Heart left ventricle (tissue), 16 donors: ENCODE measurements at regions not wholly inside any gene's neighbourhood (a gene's known extent, or its start where the extent isn't known, plus 50 kb on each side); places are given as distances from the start of the nearest gene placed in this dataset.

ENCODE experiments used
- ATAC-seq, 4 donors: fragments of 200-7000 bp; cut with Tn5 transposase; one replicate each; pipeline ENCODE4 v1.9.1; 2020 to 2022; ENCODE audit warnings: moderate library complexity in 4 of 4, mild to moderate bottlenecking in 3 of 4, moderate number of reproducible peaks in 1 of 4
- DNase-seq, 5 donors: peaks; one replicate each; pipeline ENCODE4 v3.0.0-alpha.2; 2020
- H3K27ac ChIP-seq, 12 donors: fragments of 200-600 bp; sonication (generic) in 4 of 12; one replicate each; pipeline versions ENCODE4 v1.5.0 to v1.8.0; 2016 to 2022; ENCODE audit warnings: mild to moderate bottlenecking in 2 of 12
- H3K27me3 ChIP-seq, 9 donors: fragments of 200-600 bp; sonication (generic) in 2 of 9; one replicate each; pipeline versions ENCODE4 v1.5.1 to v1.8.0; 2016 to 2022; ENCODE audit warnings: mild to moderate bottlenecking in 3 of 9
- H3K36me3 ChIP-seq, 9 donors: fragments of 200-600 bp; sonication (generic) in 2 of 9; one replicate each; pipeline versions ENCODE4 v1.5.0 to v1.8.0; 2018 to 2022; ENCODE audit warnings: mild to moderate bottlenecking in 2 of 9
- H3K4me1 ChIP-seq, 12 donors: fragments of 200-600 bp; sonication (generic) in 4 of 12; one replicate each; pipeline versions ENCODE4 v1.5.0 to v1.8.0; 2016 to 2022; ENCODE audit warnings: mild to moderate bottlenecking in 3 of 12
- H3K4me3 ChIP-seq, 12 donors: fragments of 200-600 bp; sonication (generic) in 4 of 12; one replicate each; pipeline versions ENCODE4 v1.5.0 to v1.8.0; 2017 to 2022; ENCODE audit warnings: mild to moderate bottlenecking in 9 of 12, moderate library complexity in 4 of 12
- H3K9me3 ChIP-seq, 12 donors: fragments of 200-600 bp; sonication (generic) in 4 of 12; one replicate each; pipeline versions ENCODE4 v1.5.0 to v1.8.0; 2016 to 2022; ENCODE audit warnings: mild to moderate bottlenecking in 1 of 12
- CTCF ChIP-seq, 12 donors: fragments of 200-600 bp; sonication (generic) in 4 of 12; IDR thresholded peaks; one replicate each; pipeline versions ENCODE4 v1.5.0 to v1.8.0; 2018 to 2022; ENCODE audit warnings: antibody characterized with exemption in 12 of 12, mild to moderate bottlenecking in 5 of 12
- POLR2A ChIP-seq, 2 donors: fragments of 450-650 bp; IDR thresholded peaks; one replicate each; pipeline ENCODE4 v1.6.1; 2017; ENCODE audit warnings: antibody characterized with exemption in 2 of 2, mild to moderate bottlenecking in 2 of 2, moderate library complexity in 2 of 2
- WGBS, 4 donors: extraction: QIAGEN DNeasy Blood & Tissue Kit in 2 of 4; methylation state at CpG; one replicate each; pipeline versions ENCODE4 v1.1.5 to v1.1.7; 2013 to 2018; 5-methylcytosine and 5-hydroxymethylcytosine counted together
- intact Hi-C, 10 donors: fragments of 100-400 bp; cut with DNase I; formaldehyde crosslinking; loops; one replicate each; pipeline versions ENCODE4 v1.11.1 to v1.14.2; 2022
- donor health status: ischemic (EF 13 %, LVEDD 7.1; RV severe dilation, severe dysfunction).
- donor health status: healthy with polysubstance abuse.
- donor health status: DM: no; HTN: yes; CAD: no.
- donor health status: DM: no; HTN: no; CAD: no.
- donor health status: ischemic (EF 25% LVEDD 6.9; RV normal size, moderate dysfunction).
- donor health status: ischemic (EF 25% LVEDD 5.7; RV mildly dilated, moderate dysfunction).
- donor health status: healthy.
- donor health status: DM: yes; HTN: yes; CAD: no.
- donor health status: ischemic (EF 35%, LVEDD 5.7; RV mildly dilated, moderate dysfunction).
- donor health status: nonischemic (EF 11% LVEDD 7.7; RV severe dilation, severe dysfunction).
- donor health status: DM: yes; HTN: yes; CAD: no.
- donor health status: PGD.
- donor health status: ischemic (EF 29% LVEDD 5.4; RV normal size, mild dysfunction).
- donor health status: nonischemic (EF 23%, LVEDD 6.1; RV moderate dilation, normal function).

GRCh38 chr3:74426571-74426970, 187.9 kb downstream of the CNTN3 start:
- Histone ChIP-seq H3K36me3 (no peaks in the 10 kb centered on the region), H3K9me3 (no peaks in the 10 kb centered on the region), H3K27me3 (no peaks in the 10 kb centered on the region), H3K4me1 (no peaks in the 10 kb centered on the region), H3K4me3 (no peak overlapping the region), H3K27ac (no peak overlapping the region)
- DNase-seq, result no peak
- ATAC-seq, result no peak
- TF ChIP-seq CTCF (IDR thresholded peaks at IDR 0.05) (no peak), POLR2A (IDR thresholded peaks at IDR 0.05) (no peak)
- intact Hi-C loops, result no loop called here
- WGBS, 4 donors, result 84 to 93% (median 86%) methylated on average over 2 of the region's 2 CpGs

GRCh38 chr3:74423867-74424266, 190.6 kb downstream of the CNTN3 start:
- TF ChIP-seq CTCF (IDR thresholded peaks at IDR 0.05), result no peak
- TF ChIP-seq POLR2A (IDR thresholded peaks at IDR 0.05), result no peak
- WGBS, 4 donors, result 65 to 76% (median 71%) methylated on average over 2 of the region's 2 CpGs
- H3K4me3 ChIP-seq, result no peak overlapping the region
- intact Hi-C loops, result no loop called here
- DNase-seq (no peak), ATAC-seq (no peak)
- no peaks in the 10 kb centered on the region for H3K36me3 ChIP-seq
- H3K9me3 ChIP-seq, result no peaks in the 10 kb centered on the region
- H3K4me1 ChIP-seq, result no peaks in the 10 kb centered on the region
- no peak overlapping the region for H3K27ac ChIP-seq
- H3K27me3 ChIP-seq, result no peaks in the 10 kb centered on the region

GRCh38 chr3:74420538-74421124, 193.8 kb downstream of the CNTN3 start:
- no peak for DNase-seq
- no peaks in the 10 kb centered on the region for H3K36me3 ChIP-seq
- no peak overlapping the region for H3K27ac ChIP-seq
- intact Hi-C loops, result no loop called here
- 59 to 74% (median 65%) methylated on average over 2 of the region's 2 CpGs for WGBS, 4 donors
- TF ChIP-seq CTCF (IDR thresholded peaks at IDR 0.05) (no peak), POLR2A (IDR thresholded peaks at IDR 0.05) (no peak)
- no peak overlapping the region for H3K4me3 ChIP-seq
- no peaks in the 10 kb centered on the region for H3K27me3 ChIP-seq
- H3K4me1 ChIP-seq, result no peaks in the 10 kb centered on the region
- ATAC-seq, result no peak
- H3K9me3 ChIP-seq, result no peaks in the 10 kb centered on the region

- H3K27ac ChIP-seq, result no peak overlapping the region
- TF ChIP-seq POLR2A (IDR thresholded peaks at IDR 0.05) (no peak), CTCF (IDR thresholded peaks at IDR 0.05) (no peak)
- ATAC-seq (no peak), DNase-seq (no peak)
- no peaks in the 10 kb centered on the region for H3K9me3 ChIP-seq
- no peaks in the 10 kb centered on the region for H3K4me1 ChIP-seq
- peaks cover 0 to 5% (median 0%) of the 10 kb centered on the region in 9 donors for H3K27me3 ChIP-seq
- intact Hi-C loops, result no loop called here
- no peak overlapping the region for H3K4me3 ChIP-seq
- WGBS, 4 donors, result 60 to 72% (median 71%) methylated on average over 3 of the region's 3 CpGs
- H3K36me3 ChIP-seq, result no peaks in the 10 kb centered on the region
Measured at GRCh38 chr3:74415731-74416130, 198.7 kb downstream of the CNTN3 start.
